DMS153 treated with DMSO at 0.1 percent for 48 hours (cell line): ENCODE measurements at regions not wholly inside any gene's neighbourhood (a gene's known extent, or its start where the extent isn't known, plus 50 kb on each side); places are given as distances from the start of the nearest gene placed in this dataset.
"Not testable (repeated sequence)": the region's sequence is repeated elsewhere in the genome, so short reads cannot be mapped to it uniquely, and the experiment has no call there.

Experiments used
- DNase-seq: peaks from one replicate; lab custom pipeline; 2025; ENCODE audit not compliant: unreplicated experiment; lab: John Stamatoyannopoulos, UW

- DNase-seq, result no peak
These were observed 111.7 kb downstream of the GGTLC2 start for GRCh38 chr22:22756109-22756508.

GRCh38 chr22:22756551-22757201, 112.3 kb downstream of the GGTLC2 start:
- DNase-seq, result not testable (repeated sequence)

- not testable (repeated sequence) for DNase-seq
These were observed 113.8 kb downstream of the GGTLC2 start for GRCh38 chr22:22758101-22758807.

GRCh38 chr22:22759371-22759770, 115.0 kb downstream of the GGTLC2 start:
- no peak for DNase-seq

GRCh38 chr22:22759889-22760546, 115.6 kb downstream of the GGTLC2 start:
- no peak for DNase-seq

GRCh38 chr22:22761606-22761962, 117.2 kb downstream of the GGTLC2 start:
- no peak for DNase-seq

GRCh38 chr22:22761963-22762772, 117.8 kb downstream of the GGTLC2 start:
- DNase-seq, result no peak

- DNase-seq, result no peak
These were observed 119.1 kb downstream of the GGTLC2 start for GRCh38 chr22:22763512-22763911.

- no peak for DNase-seq
These were observed 119.7 kb downstream of the GGTLC2 start for GRCh38 chr22:22764085-22764484.

GRCh38 chr22:22767876-22768602, 119.6 kb upstream of the IGLL5 start:
- DNase-seq, result no peak

GRCh38 chr22:22768885-22769284, 118.7 kb upstream of the IGLL5 start:
- no peak for DNase-seq

GRCh38 chr22:22769434-22770279, 118.0 kb upstream of the IGLL5 start:
- no peak for DNase-seq

- DNase-seq, result peak; percentile 72
These were observed 117.2 kb upstream of the IGLL5 start for GRCh38 chr22:22770280-22770871.

GRCh38 chr22:22770881-22771280, 116.7 kb upstream of the IGLL5 start:
- DNase-seq, result no peak

- no peak for DNase-seq
These were observed 115.8 kb upstream of the IGLL5 start for GRCh38 chr22:22771696-22772377.

- no peak for DNase-seq
These were observed 115.2 kb upstream of the IGLL5 start for GRCh38 chr22:22772396-22772795.

- DNase-seq, result no peak
These were observed 114.7 kb upstream of the IGLL5 start for GRCh38 chr22:22772883-22773282.

GRCh38 chr22:22773427-22773826, 114.2 kb upstream of the IGLL5 start:
- DNase-seq, result no peak
